ENCODE measurements at regions not wholly inside any gene's neighbourhood (a gene's known extent, or its start where the extent isn't known, plus 50 kb on each side); places are given as distances from the start of the nearest gene placed in this dataset.

GRCh38 chr5:1999794-2000193 lies 117.1 kb upstream of the IRX4 start:
- H3K9ac ChIP-seq (replicated peaks; ENCODE audit: extremely low read depth, insufficient read depth, low read length), result no peak overlapping the region
- H3K9me3 ChIP-seq (replicated peaks; ENCODE audit: control insufficient read depth, insufficient read depth, low read length), result no peaks in the 10 kb centered on the region
- ChIA-PET POLR2A (no interaction called here), CTCF (no interaction called here)
- no peak overlapping the region for H3K27ac ChIP-seq (ENCODE audit: insufficient read depth, low read depth, low read length)
- no peaks in the 10 kb centered on the region for H4K20me1 ChIP-seq (replicated peaks; ENCODE audit: control insufficient read depth, extremely low read depth, insufficient read depth, low read length)
- no TSS peak for BruUV-seq (replicated peaks)
- no peaks in the 10 kb centered on the region for H3K27me3 ChIP-seq (ENCODE audit: control insufficient read depth in 2 of 2, insufficient read depth in 2 of 2, low read length in 2 of 2)
- FAIRE-seq (no peak), DNase-seq (ENCODE audit: low read depth, low spot score) (no peak)
- intact Hi-C loops (cut with micrococcal nuclease), result no loop called here
- no peak overlapping the region for H3K4me2 ChIP-seq (ENCODE audit: insufficient read depth, low read length)
- no peak for TF ChIP-seq MAX (IDR thresholded peaks at IDR 0.05; ENCODE audit: insufficient read depth, insufficient read length)
- TF ChIP-seq FOS (IDR thresholded peaks at IDR 0.05; ENCODE audit: borderline replicate concordance, insufficient read depth, low read length), result no peak
- no peak for TF ChIP-seq MYC (IDR thresholded peaks at IDR 0.05; ENCODE audit: low read depth, low read length)
- TF ChIP-seq JUN (IDR thresholded peaks at IDR 0.05; ENCODE audit: borderline replicate concordance, insufficient read depth, insufficient read length, low read depth), result no peak
- TF ChIP-seq EZH2 (IDR thresholded peaks at IDR 0.05; ENCODE audit: borderline replicate concordance, low read depth, low read length, severe bottlenecking), result no peak
- TF ChIP-seq GATA2 (IDR thresholded peaks at IDR 0.05; ENCODE audit: insufficient read depth, insufficient read length, low read depth, low read length), result no peak
- TF ChIP-seq POLR2A (IDR thresholded peaks at IDR 0.05; ENCODE audit: low read depth, low read length), result no peak
- dilution Hi-C loops (cut with MboI; ENCODE audit: extremely low pct_ligation_motif_present, low sequenced_read_pairs), result no loop called here
- no peaks in the 10 kb centered on the region for H3K9me1 ChIP-seq (replicated peaks; ENCODE audit: control insufficient read depth, extremely low read depth, insufficient read depth, low read length)
- no peaks in the 10 kb centered on the region for H3K36me3 ChIP-seq (ENCODE audit: control insufficient read depth in 2 of 2, extremely low read depth in 1 of 2, insufficient read depth in 2 of 2, low read length in 2 of 2)
- no peak overlapping the region for H3K4me3 ChIP-seq (replicated peaks in 1 of 3; ENCODE audit: insufficient read depth in 1 of 3, low read depth in 1 of 3, low read length in 3 of 3)
- no peaks in the 10 kb centered on the region for H3K79me2 ChIP-seq (ENCODE audit: control insufficient read depth, insufficient read depth, low read length)
- H2AFZ ChIP-seq (ENCODE audit: low read depth, low read length), result no peak overlapping the region
- H3K4me1 ChIP-seq (ENCODE audit: control insufficient read depth, extremely low read depth, insufficient read depth, low read length), result no peaks in the 10 kb centered on the region

GRCh38 chr5:1998716-1999317 lies 116.1 kb upstream of the IRX4 start:
- no peaks in the 10 kb centered on the region for H3K79me2 ChIP-seq (ENCODE audit: control insufficient read depth, insufficient read depth, low read length)
- TF ChIP-seq POLR2A (IDR thresholded peaks at IDR 0.05; ENCODE audit: low read depth, low read length), result no peak
- no peak for TF ChIP-seq MAX (IDR thresholded peaks at IDR 0.05; ENCODE audit: insufficient read depth, insufficient read length)
- no peak for TF ChIP-seq MYC (IDR thresholded peaks at IDR 0.05; ENCODE audit: low read depth, low read length)
- TF ChIP-seq FOS (IDR thresholded peaks at IDR 0.05; ENCODE audit: borderline replicate concordance, insufficient read depth, low read length), result no peak
- TF ChIP-seq CTCF (IDR thresholded peaks at IDR 0.05; ENCODE audit: extremely low read depth in 1 of 2, insufficient read depth in 1 of 2, low read depth in 1 of 2, low read length in 2 of 2), result no peak
- TF ChIP-seq GATA2 (IDR thresholded peaks at IDR 0.05; ENCODE audit: insufficient read depth, insufficient read length, low read depth, low read length), result no peak
- TF ChIP-seq POLR2AphosphoS5 (IDR thresholded peaks at IDR 0.05; ENCODE audit: insufficient read depth, low read depth, low read length), result no peak
- no peak for TF ChIP-seq EZH2 (IDR thresholded peaks at IDR 0.05; ENCODE audit: borderline replicate concordance, low read depth, low read length, severe bottlenecking)
- no peak for TF ChIP-seq JUN (IDR thresholded peaks at IDR 0.05; ENCODE audit: borderline replicate concordance, insufficient read depth, insufficient read length, low read depth)
- H3K9me1 ChIP-seq (replicated peaks; ENCODE audit: control insufficient read depth, extremely low read depth, insufficient read depth, low read length), result no peaks in the 10 kb centered on the region
- H3K9me3 ChIP-seq (replicated peaks; ENCODE audit: control insufficient read depth, insufficient read depth, low read length), result peaks cover 2% of the 10 kb centered on the region
- H3K4me3 ChIP-seq (replicated peaks in 1 of 3; ENCODE audit: insufficient read depth in 1 of 3, low read depth in 1 of 3, low read length in 3 of 3), result no peak overlapping the region
- no peaks in the 10 kb centered on the region for H4K20me1 ChIP-seq (replicated peaks; ENCODE audit: control insufficient read depth, extremely low read depth, insufficient read depth, low read length)
- no peaks in the 10 kb centered on the region for H3K27me3 ChIP-seq (ENCODE audit: control insufficient read depth in 2 of 2, insufficient read depth in 2 of 2, low read length in 2 of 2)
- H3K9ac ChIP-seq (replicated peaks; ENCODE audit: extremely low read depth, insufficient read depth, low read length), result no peak overlapping the region
- no peak for DNase-seq (ENCODE audit: low read depth, low spot score)
- no peaks in the 10 kb centered on the region for H3K4me1 ChIP-seq (ENCODE audit: control insufficient read depth, extremely low read depth, insufficient read depth, low read length)
- H2AFZ ChIP-seq (ENCODE audit: low read depth, low read length), result no peak overlapping the region
- H3K36me3 ChIP-seq (ENCODE audit: control insufficient read depth in 2 of 2, extremely low read depth in 1 of 2, insufficient read depth in 2 of 2, low read length in 2 of 2), result no peaks in the 10 kb centered on the region
- H3K4me2 ChIP-seq (ENCODE audit: insufficient read depth, low read length), result no peak overlapping the region
- ChIA-PET POLR2A (no interaction called here), CTCF (no interaction called here)
- intact Hi-C loops (cut with micrococcal nuclease), result no loop called here
- FAIRE-seq, result no peak
- dilution Hi-C loops (cut with MboI; ENCODE audit: extremely low pct_ligation_motif_present, low sequenced_read_pairs), result no loop called here
- no TSS peak for BruUV-seq (replicated peaks)
- no peak overlapping the region for H3K27ac ChIP-seq (ENCODE audit: insufficient read depth, low read depth, low read length)

Data from endothelial cell of umbilical vein (primary cell).